Medulla oblongata (tissue), 1 donor: ENCODE measurements at regions not wholly inside any gene's neighbourhood (a gene's known extent, or its start where the extent isn't known, plus 50 kb on each side); places are given as distances from the start of the nearest gene placed in this dataset.

Experiments used
- DNase-seq: peaks from one replicate; pipeline ENCODE4 v3.0.0-alpha.2; 2015; ENCODE audit errors: extremely low spot score

GRCh38 chr12:43015090-43015737 lies 425.7 kb upstream of the PRICKLE1 start:
- DNase-seq, result no peak

GRCh38 chr12:43011383-43011926 lies 421.9 kb upstream of the PRICKLE1 start:
- DNase-seq, result no peak

DNA sequence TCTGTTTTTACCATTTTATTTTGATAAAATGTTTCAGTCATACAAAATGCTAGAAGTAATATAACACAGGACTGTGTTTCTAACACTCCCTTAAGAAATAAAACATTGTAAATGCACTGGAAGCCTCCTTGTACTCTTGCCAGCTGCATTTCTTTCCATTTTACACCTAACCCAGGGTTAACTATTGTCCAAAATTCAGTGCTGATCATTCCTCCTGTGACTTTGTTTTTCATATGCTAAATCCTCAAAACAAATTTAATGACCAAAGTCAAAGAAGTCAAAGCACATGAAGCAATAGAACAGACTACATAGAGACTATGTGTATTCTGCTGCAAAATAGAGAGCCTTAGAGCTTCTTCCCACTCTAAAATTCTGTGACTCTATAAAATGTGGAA lies 420.3 kb upstream of the PRICKLE1 start:
- peak; percentile 7 for DNase-seq

- DNase-seq, result peak; percentile 40
Measured at GRCh38 chr12:43008953-43009845, 419.7 kb upstream of the PRICKLE1 start.

- DNase-seq, result no peak
Measured at GRCh38 chr12:43004908-43005307, 415.4 kb upstream of the PRICKLE1 start.

DNA sequence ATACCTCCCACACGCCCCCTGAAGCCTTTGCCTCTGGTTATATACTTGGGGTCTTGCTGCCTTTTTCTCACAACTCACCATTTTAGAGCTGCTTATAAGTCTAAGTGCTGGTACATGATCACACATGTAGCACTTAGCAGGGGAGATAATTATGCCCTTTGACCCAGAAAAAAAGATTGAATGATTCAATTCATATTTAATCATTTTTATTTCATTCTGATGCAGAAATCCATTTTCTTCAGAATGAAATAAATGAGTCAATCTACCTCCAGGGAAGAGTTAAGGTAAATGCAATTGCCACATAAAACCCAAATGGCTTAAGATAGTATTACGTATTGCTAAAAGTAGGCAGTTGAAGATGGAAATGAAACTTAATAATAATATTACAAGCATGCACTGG lies 414.6 kb upstream of the PRICKLE1 start:
- no peak for DNase-seq

DNA sequence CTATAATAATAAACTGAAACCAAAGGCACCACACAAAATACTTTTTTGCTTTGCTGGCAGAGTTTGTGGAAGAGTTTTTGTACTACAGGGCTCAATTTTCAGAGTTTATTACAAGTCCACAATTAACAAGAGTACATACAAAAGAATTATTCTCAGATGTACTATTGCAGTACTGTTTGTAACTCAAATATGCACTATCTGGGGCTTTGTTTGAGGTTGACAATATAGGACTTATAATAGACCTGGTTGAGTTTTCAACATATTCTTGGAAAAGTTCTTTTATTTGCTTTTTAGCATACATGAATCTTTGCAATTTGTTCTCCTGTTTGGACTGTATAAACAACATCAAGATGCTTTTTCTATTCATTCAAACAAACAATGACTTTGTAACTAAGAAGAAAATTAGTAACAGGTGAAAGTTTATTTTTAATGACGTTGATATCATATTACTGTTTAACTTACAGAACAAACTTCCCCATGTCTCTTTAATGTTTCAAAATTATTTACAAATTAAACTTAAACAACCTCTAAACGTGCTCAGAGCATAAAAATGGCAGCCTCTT lies 407.4 kb upstream of the PRICKLE1 start:
- DNase-seq, result no peak

- DNase-seq, result no peak
Measured at GRCh38 chr12:42992826-42993225, 403.3 kb upstream of the PRICKLE1 start.

DNA sequence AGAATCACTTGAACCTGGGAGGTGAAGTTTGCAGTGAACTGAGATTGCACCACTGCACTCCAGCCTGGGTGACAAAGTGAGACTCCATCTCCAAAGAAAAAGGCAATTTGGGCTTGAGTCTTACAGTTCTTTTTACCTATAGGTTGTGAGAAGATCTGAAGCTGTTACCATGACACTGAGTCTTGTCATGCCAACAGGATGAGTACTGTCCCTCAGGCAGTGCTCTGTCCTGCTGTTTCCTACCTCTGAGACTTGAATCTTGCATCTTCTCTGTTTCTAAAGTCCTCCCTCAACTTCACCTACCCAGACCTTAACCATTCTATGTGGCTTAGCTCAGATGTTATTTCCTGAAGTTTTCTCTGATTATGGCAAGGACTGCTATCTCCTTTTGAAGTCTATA lies 400.8 kb upstream of the PRICKLE1 start:
- DNase-seq, result no peak

- no peak for DNase-seq
Measured at GRCh38 chr12:42987216-42987650, 397.7 kb upstream of the PRICKLE1 start.

GRCh38 chr12:42985506-42985905 lies 396.0 kb upstream of the PRICKLE1 start:
- no peak for DNase-seq

- no peak for DNase-seq
Measured at GRCh38 chr12:42982828-42983227, 393.3 kb upstream of the PRICKLE1 start.

DNA sequence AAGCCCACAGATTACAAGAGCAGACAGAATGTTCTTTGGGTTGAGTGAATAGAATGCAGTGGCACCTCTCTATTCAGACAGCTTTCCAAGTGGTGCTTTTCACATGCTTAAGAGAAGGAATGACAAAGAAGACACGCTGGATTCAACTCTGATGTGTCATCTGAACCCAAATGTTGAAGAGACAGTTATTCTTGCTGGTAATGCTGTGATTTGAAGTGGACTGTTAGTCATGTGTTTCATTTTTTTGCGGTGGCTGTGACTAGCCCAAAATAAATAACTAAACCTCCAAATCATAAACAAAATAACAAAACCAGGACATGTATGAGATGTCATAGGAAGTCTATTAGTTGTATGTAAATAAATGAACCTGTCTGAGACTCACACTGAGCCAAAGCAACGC lies 391.8 kb upstream of the PRICKLE1 start:
- DNase-seq, result no peak

DNA sequence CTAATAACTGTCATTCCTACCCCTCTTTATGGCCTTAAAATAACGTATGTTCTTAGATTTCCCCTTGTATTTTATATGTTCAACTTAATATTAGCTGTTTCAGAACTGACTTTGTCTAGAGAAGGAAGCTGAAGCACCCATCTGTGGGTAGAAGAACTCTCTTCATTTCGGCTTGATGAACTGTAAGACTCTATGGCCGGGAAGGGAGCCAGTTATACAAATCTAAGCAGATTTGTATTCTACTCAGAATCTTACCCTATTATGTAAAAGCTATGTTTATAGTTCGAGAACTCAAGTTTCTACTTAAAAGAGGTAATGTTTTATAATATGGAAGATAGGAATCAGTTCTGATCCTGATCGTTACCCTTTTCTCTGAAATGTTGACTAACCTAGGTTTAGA lies 390.9 kb upstream of the PRICKLE1 start:
- no peak for DNase-seq

GRCh38 chr12:42979746-42980145 lies 390.2 kb upstream of the PRICKLE1 start:
- DNase-seq, result no peak

GRCh38 chr12:42978708-42979107 lies 389.2 kb upstream of the PRICKLE1 start:
- no peak for DNase-seq

- DNase-seq, result no peak
Measured at GRCh38 chr12:42977451-42978230, 388.1 kb upstream of the PRICKLE1 start.

- no peak for DNase-seq
Measured at GRCh38 chr12:42976620-42977019, 387.1 kb upstream of the PRICKLE1 start.

DNA sequence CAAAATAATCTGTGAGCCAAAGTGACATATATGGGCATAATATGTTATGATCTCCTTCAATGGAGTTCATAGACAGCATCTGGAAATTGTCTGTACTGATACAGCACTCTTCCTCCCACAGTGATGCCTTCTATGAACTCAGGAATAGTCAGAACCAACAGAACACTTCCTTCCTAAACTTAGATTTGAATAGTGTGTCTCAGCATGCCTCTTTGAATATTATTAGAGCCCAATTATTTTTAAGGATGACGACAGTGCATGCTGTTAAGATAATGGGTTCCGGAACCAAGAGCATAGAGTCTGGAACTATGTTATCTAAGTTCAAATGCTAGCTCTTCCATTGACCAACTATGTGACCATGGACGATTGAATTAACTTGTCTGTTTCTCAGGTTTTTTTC lies 386.6 kb upstream of the PRICKLE1 start:
- no peak for DNase-seq

DNA sequence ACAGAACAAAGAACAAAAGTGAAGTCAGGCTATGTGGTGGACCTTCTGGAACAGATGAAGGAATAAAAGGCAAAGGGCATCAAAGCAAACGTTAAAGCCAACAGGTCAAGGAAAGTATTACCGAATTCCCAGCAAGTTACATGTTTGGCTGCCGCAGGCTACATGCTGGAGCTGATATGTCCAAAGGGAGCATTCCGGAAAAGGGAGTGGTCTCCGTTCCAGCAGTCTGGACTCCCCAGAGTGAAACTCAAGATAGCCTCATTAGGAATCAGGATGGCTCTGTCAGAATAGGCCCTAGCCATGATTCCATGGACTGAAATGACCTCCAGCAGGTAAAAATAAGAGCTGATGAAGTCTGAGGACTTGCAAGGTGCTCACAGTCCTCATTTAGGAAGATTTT lies 379.8 kb upstream of the PRICKLE1 start:
- no peak for DNase-seq

- DNase-seq, result no peak
Measured at GRCh38 chr12:42968426-42968825, 378.9 kb upstream of the PRICKLE1 start.

- DNase-seq, result no peak
Measured at GRCh38 chr12:42967850-42968249, 378.3 kb upstream of the PRICKLE1 start.
